HG03558 (cell line): ENCODE measurements at regions not wholly inside any gene's neighbourhood (a gene's known extent, or its start where the extent isn't known, plus 50 kb on each side); places are given as distances from the start of the nearest gene placed in this dataset.
"Not testable (repeated sequence)": the region's sequence is repeated elsewhere in the genome, so short reads cannot be mapped to it uniquely, and the experiment has no call there.

ENCODE experiments used
- ATAC-seq: cut with Tn5 transposase; IDR thresholded peaks from one replicate; pipeline ENCODE4 v1.9.1; 2021; ENCODE audit warnings: moderate number of reproducible peaks; ENCODE audit not compliant: unreplicated experiment; ENCODE audit errors: extremely low read depth

DNA sequence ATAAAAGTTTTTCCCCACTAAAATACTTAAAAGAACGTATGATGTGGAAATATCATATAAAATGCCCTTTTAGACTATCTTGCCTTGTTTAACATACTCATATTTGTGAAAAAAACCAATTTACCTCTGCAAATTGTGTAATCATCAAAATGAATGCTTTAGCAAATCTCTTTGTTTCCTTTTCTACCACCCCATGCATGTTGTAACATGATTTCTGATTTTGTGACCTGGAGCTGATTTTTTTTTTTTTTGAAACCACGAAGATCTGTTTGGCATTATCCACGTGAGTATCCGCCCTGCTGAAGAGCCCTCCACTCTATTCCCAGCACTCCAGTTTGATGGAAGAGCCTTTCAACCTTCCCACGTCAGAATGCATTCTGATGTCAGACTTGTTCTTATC is 245.8 kb upstream of the NBEA start:
- no peak for ATAC-seq

DNA sequence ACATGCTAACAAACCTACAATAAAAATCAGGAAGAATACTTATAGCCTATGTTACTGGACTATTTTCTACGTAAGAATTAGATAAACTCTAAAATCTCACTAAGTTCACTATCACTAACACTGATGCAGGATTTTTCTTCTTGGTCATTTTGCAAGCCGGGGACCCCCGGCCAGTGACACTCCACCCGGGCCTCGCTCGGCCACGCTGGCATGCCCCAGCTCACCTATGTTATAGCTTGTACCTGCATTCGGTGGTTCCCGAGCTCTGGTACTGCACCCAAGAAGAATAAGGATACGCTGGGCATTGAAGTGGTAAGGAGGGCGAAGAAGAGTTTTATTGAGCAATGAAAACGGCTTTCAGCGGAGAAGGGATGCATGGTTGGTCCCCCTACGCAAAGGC is 245.3 kb upstream of the NBEA start:
- ATAC-seq = no peak

DNA sequence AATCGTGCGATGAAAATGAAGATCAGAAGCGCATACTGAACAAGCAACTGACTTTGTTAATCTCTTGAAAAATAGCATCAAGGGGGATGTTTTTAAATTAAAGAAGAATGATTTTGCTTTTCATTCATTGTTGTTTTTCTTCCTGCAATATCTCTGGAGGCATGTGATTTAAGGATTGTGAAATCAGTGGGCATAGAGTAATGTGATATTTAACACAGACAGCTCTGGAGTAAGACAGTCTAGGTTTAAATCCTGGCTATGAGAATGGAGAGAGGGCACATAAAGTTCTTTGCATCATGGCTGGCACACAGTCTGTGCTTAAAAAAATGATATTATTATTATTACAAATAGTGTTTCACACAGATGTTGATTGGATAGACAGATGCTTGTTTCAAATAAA is 243.1 kb upstream of the NBEA start:
- ATAC-seq = no peak

- no peak for ATAC-seq
Measured at GRCh38 chr13:34700155-34700554, 241.9 kb upstream of the NBEA start.

- ATAC-seq = no peak
Measured at GRCh38 chr13:34701919-34702318, 240.2 kb upstream of the NBEA start.

DNA sequence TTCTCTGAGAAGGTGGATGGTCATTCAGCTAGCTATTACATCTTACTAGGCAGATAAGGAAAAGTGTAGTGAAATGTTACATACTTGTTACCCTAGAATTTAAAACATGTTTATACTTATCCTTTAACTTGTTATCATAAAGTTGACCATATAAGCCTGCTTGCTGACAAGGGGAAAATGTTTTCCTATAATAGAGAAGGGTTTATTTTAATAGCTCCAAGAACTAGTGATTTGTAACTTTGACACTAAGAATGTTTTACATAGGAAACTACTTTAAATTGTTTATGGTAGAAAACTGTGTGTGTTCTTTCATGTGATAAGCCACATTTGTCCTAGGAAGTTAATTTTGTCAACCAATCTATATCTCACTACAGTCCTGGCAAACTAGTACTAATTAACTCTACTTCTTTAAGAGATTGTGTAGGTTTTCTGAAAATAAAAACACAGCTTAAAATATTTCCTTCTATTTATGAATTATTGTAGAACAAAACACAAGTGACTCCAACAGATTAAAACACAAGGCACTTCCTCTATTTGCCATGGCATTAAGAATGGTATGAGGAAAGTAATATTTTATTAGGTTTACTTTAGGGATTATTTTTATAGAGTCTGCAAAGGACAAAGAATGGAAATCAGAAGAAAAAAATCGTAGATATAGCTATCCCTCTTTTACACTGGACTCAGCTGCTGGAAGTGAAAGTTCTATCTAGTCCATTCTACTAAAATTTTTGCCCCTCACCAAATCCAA is 233.3 kb upstream of the NBEA start:
- ATAC-seq = no peak

- no peak for ATAC-seq
Measured at GRCh38 chr13:34719060-34719875, 222.8 kb upstream of the NBEA start.

DNA sequence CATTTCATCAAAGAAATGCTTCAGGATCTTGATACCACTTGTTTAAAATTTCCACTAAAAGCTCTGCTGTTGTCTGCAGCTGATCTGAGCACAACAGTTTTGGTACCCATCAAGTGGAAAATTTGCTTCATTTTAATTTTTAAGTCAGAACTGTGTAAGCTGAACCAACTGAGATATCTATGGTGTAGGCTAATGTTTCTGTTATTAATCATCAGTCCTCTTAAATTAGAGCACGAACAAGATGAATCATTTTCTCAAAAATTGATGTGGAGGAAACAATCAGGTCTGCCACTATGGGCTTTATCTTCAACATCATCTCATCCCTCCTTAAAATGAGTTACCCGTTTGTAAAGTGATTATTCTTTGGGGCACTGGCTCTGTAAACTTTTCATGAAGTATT is 221.5 kb upstream of the NBEA start:
- ATAC-seq = no peak

- ATAC-seq = no peak
Measured at GRCh38 chr13:34721631-34722595, 220.2 kb upstream of the NBEA start.

DNA sequence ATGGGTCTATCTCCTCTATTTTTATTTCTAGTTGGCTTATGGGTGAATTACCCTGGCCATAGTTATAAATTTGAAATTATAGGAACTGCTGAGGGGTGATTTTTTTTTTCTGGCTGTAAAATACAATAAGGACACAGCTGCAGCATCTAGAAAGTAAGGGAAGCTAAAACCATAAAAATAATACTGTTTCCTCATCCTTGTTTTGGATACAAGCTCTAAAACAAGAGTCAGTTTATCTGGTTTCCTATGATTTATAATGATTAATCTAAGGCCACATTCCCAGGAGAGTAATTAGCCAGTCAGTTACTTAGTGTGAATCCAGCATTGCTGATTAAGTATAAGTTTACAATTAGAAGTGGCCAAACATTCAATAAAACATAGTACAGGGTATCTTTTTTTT is 219.1 kb upstream of the NBEA start:
- ATAC-seq = no peak

- ATAC-seq = no peak
Measured at GRCh38 chr13:34730961-34731360, 211.1 kb upstream of the NBEA start.

- ATAC-seq = no peak
Measured at GRCh38 chr13:34731486-34731885, 210.6 kb upstream of the NBEA start.

DNA sequence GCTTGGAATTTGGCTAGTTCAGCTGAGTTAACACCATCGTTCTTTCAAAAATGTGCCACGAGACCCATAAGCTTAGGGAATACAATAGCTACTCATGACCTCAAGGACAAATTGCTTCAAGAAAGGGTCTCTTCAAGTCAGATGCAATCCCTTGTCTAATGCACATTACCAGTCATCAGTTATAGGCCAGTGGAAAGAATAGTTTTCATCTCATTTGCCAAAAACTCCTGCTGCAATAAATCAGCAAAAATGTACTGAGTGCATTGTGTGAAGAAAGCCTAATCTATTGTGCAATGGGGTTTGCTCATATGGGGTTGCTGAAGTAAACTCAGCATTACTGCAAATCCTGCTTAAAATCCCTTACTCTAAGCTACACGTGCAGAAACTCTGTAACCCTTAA is 208.3 kb upstream of the NBEA start:
- ATAC-seq = no peak

- ATAC-seq = no peak
Measured at GRCh38 chr13:34734932-34735331, 207.1 kb upstream of the NBEA start.

DNA sequence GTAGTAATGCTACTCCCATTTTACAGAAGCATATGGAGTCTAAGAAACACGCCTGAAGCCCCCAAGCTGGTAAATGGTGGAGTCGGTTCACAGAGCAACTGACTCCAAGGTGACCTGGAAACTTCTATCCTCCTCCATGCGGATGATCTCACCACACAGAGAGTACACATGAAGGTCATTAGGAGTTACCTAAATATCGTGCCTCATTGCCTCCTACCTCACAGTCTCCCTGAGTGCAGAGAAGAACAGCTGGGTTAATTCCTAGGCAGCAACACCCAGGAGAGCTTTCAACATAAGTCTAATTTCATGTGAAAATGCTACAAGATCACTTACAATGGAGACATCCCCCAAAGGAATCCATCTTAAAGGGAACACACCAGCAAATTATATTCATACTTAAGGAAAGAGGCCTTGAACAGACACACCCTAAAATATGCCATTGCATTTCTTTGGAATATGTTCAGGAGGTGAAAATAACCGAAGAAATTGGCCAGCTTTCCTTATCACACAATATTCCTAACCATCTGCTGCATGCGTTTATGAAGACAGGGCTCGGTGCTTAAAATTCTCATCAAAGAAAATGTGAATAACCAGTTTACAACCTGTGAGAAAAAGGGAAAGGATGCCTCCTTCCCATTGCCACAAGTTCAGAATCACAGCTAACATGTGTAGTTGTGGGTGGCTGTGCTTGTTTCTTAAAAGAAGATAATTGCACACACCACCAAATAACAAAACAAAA is 203.6 kb upstream of the NBEA start:
- ATAC-seq = no peak

DNA sequence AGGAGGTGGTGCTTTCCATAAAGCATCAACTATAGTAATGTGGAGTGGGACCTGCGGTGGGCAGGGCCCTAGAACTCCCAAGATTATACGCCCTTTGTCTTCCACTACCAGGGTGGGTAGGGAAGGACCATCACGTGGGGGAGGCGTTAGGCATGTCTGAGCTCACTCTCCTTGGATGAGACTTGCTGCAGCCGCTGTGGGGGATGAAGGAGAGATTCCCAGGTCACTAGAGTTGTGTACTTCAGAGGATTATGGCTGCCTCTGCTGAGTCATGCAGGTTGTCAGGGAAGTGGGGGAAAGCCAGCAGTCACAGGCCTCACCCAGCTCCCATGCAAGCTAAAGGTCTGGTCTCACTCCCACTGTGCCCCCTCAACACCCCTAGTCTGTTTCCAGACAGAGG is 195.0 kb upstream of the NBEA start:
- ATAC-seq = not testable (repeated sequence)

- ATAC-seq = no peak
Measured at GRCh38 chr13:34747507-34747906, 194.6 kb upstream of the NBEA start.

GRCh38 chr13:34748073-34748472 is 194.0 kb upstream of the NBEA start:
- no peak for ATAC-seq

DNA sequence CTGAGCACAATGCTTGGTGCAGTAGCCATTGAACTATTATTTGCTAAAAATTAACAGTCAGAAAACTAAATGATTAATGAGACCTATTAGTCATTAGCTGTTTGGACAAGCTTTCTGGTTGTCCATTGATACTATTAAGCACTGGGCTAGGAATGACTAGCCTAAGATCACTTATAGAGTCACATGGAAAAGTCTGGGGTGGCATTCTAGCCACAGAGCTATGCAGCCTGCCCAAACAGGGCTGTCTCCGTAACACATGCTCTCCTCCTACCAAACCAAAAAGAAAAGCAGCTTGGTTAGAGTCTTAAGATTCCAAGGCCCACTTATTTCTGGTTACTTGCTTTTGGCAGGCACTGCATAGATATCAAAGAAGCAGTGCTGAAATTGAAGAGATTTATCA is 193.5 kb upstream of the NBEA start:
- ATAC-seq = no peak

GRCh38 chr13:34749046-34749445 is 193.0 kb upstream of the NBEA start:
- ATAC-seq = no peak
